Pancreas (tissue), 10 donors: ENCODE measurements at regions not wholly inside any gene's neighbourhood (a gene's known extent, or its start where the extent isn't known, plus 50 kb on each side); places are given as distances from the start of the nearest gene placed in this dataset.
A peak's percentile ranks its signal among the peaks of the same experiment; 100 is the strongest.

Experiments used
- ATAC-seq, 4 donors: fragments of 200-7000 bp; cut with Tn5 transposase; one replicate each; pipeline versions ENCODE4 v1.8.0 to v1.9.1; 2020; ENCODE audit warnings: mild to moderate bottlenecking in 4 of 4, moderate library complexity in 4 of 4
- DNase-seq, 6 donors: peaks; one replicate each; pipeline ENCODE4 v3.0.0-alpha.2; 2020
- FAIRE-seq: peaks from 2 replicates; lab custom pipeline; 2012; peaks lifted over from hg19 to GRCh38; lab: Jason Lieb, UNC
- H3K27ac ChIP-seq, 4 donors: fragments of 200-600 bp; sonication (generic); 1 replicate in 3 of 4; 2 replicates in 1 of 4; pipeline versions ENCODE4 v1.5.0 to v1.8.0; 2020
- H3K27me3 ChIP-seq, 4 donors: fragments of 200-600 bp; one replicate each; pipeline ENCODE4 v1.8.0; 2021
- H3K36me3 ChIP-seq, 3 donors: fragments of 200-600 bp; sonication (generic) in 1 of 3; one replicate each; pipeline versions ENCODE4 v1.5.0 to v1.8.0; 2020 to 2021
- H3K4me1 ChIP-seq, 3 donors: fragments of 200-600 bp; one replicate each; pipeline ENCODE4 v1.8.0; 2021
- H3K4me3 ChIP-seq, 4 donors: fragments of 200-600 bp; sonication (generic) in 2 of 4; one replicate each; pipeline versions ENCODE4 v1.5.0 to v1.8.0; 2020 to 2021
- H3K9me3 ChIP-seq, 4 donors: fragments of 200-600 bp; one replicate each; pipeline ENCODE4 v1.8.0; 2021
- CTCF ChIP-seq, 4 donors: fragments of 200-600 bp; sonication (generic) in 3 of 4; IDR thresholded peaks; one replicate each; pipeline versions ENCODE4 v1.5.0 to v1.8.0; 2021; ENCODE audit warnings: antibody characterized with exemption in 4 of 4
- WGBS, 2 donors: extraction: QIAGEN DNeasy Blood & Tissue Kit; methylation state at CpG; one replicate each; pipeline ENCODE4 v1.1.7; 2013; 5-methylcytosine and 5-hydroxymethylcytosine counted together
- intact Hi-C, 3 donors: fragments of 100-400 bp; cut with DNase I; formaldehyde crosslinking; loops; one replicate each; pipeline versions ENCODE4 v1.11.1 to v1.14.2; 2022
- donor health status: healthy with polysubstance abuse.
- donor health status: DM: no; HTN: no; CAD: no; lungs with moderate emphysema.
- donor health status: DM: no; HTN: no; CAD: no.
- donor health status: control.
- donor health status: control.
- donor health status: Bipolar disorder and iron deficiency.
- donor health status: DM: yes; HTN: yes; CAD: no.
- donor health status: DM: no; HTN: no; CAD: no.
- donor health status: DM: no; HTN: no; CAD: no.
- donor health status: DM: yes; HTN: yes; CAD: no.

GRCh38 chr17:43330876-43331639 is 67.7 kb upstream of the ARL4D start:
- H3K9me3 ChIP-seq = no peaks in the 10 kb centered on the region
- 58 to 74% methylated on average over 12 of the region's 12 CpGs for WGBS, 2 donors
- FAIRE-seq (no peak), DNase-seq (no peak), ATAC-seq (no peak)
- H3K27ac ChIP-seq = no peak overlapping the region
- no peaks in the 10 kb centered on the region for H3K36me3 ChIP-seq
- no peak overlapping the region for H3K4me3 ChIP-seq
- TF ChIP-seq CTCF (IDR thresholded peaks at IDR 0.05) = no peak
- H3K27me3 ChIP-seq = no peaks in the 10 kb centered on the region
- intact Hi-C loops = no loop called here
- H3K4me1 ChIP-seq = peaks cover 0 to 14% (median 0%) of the 10 kb centered on the region in 3 donors

DNA sequence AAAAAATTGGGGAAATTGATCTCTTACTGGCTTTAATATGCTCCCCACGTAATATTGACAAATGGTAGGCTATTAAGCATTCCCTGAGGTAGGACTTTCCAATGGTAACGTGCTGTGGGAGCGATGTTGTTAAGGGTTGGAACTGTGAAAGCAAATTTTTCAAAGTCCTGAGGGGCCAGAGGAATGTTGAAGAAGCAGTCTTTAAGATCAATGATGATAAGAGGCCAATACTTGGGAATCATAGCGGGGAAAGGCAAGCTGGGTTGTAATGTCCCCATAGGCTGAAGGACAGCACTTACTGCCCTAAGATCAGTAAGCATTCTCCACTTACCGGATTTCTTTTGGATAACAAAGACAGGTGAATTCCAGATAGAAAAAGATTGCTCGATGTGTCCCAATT is 69.6 kb upstream of the ARL4D start:
- DNase-seq (no peak), ATAC-seq (no peak), FAIRE-seq (no peak)
- H3K9me3 ChIP-seq = no peaks in the 10 kb centered on the region
- no peaks in the 10 kb centered on the region for H3K27me3 ChIP-seq
- H3K36me3 ChIP-seq = no peaks in the 10 kb centered on the region
- H3K4me3 ChIP-seq = no peak overlapping the region
- H3K4me1 ChIP-seq = peaks cover 0 to 14% (median 0%) of the 10 kb centered on the region in 3 donors
- 71 to 86% methylated on average over 6 of the region's 6 CpGs for WGBS, 2 donors
- no peak for TF ChIP-seq CTCF (IDR thresholded peaks at IDR 0.05)
- no peak overlapping the region for H3K27ac ChIP-seq
- intact Hi-C loops = no loop called here

GRCh38 chr17:43328650-43329049 is 70.1 kb upstream of the ARL4D start:
- DNase-seq = no peak
- TF ChIP-seq CTCF (IDR thresholded peaks at IDR 0.05) = no peak
- no peak overlapping the region for H3K4me3 ChIP-seq
- H3K4me1 ChIP-seq = peaks cover 0 to 10% (median 0%) of the 10 kb centered on the region in 3 donors
- H3K9me3 ChIP-seq = no peaks in the 10 kb centered on the region
- ATAC-seq = no peak
- intact Hi-C loops = no loop called here
- H3K36me3 ChIP-seq = no peaks in the 10 kb centered on the region
- FAIRE-seq = no peak
- no peak overlapping the region for H3K27ac ChIP-seq
- WGBS, 2 donors = 17 to 28% methylated on average over 3 of the region's 3 CpGs
- no peaks in the 10 kb centered on the region for H3K27me3 ChIP-seq

GRCh38 chr17:43327834-43328420 is 70.9 kb upstream of the ARL4D start:
- Histone ChIP-seq H3K4me3 (no peak overlapping the region), H3K36me3 (no peaks in the 10 kb centered on the region), H3K9me3 (no peaks in the 10 kb centered on the region), H3K27ac (no peak overlapping the region), H3K27me3 (no peaks in the 10 kb centered on the region), H3K4me1 (peaks cover 0 to 10% (median 0%) of the 10 kb centered on the region in 3 donors)
- ATAC-seq (peak in 1 of 4 donors; percentile 18), DNase-seq (no peak), FAIRE-seq (no peak)
- WGBS, 2 donors = 64 to 72% methylated on average over 9 of the region's 9 CpGs
- no peak for TF ChIP-seq CTCF (IDR thresholded peaks at IDR 0.05)
- intact Hi-C loops = no loop called here

DNA sequence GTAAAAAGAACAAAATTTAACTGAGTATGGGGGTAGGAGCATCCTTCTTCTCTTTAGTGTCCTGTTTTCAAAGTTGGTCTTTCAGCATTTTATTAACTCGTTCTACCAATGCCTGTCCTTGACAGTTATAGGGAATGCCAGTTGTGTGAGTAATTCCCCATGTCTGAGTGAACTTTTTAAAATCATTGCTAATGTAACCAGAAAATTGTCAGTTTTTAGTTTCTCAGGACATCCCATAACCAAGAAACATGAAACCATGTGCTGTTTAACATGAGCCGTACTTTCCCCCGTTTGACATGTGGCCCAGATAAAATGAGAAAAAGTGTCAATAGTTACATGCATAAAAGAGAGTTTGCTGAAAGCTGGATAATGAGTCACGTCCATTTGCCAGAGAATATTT is 71.4 kb upstream of the ARL4D start:
- H3K4me3 ChIP-seq = no peak overlapping the region
- no peak for TF ChIP-seq CTCF (IDR thresholded peaks at IDR 0.05)
- no peaks in the 10 kb centered on the region for H3K9me3 ChIP-seq
- intact Hi-C loops = no loop called here
- no peaks in the 10 kb centered on the region for H3K27me3 ChIP-seq
- 45 to 64% methylated on average over 4 of the region's 4 CpGs for WGBS, 2 donors
- no peak for ATAC-seq
- no peak for DNase-seq
- no peak overlapping the region for H3K27ac ChIP-seq
- H3K36me3 ChIP-seq = no peaks in the 10 kb centered on the region
- H3K4me1 ChIP-seq = peaks cover 0 to 10% (median 0%) of the 10 kb centered on the region in 3 donors
- FAIRE-seq = no peak
